ENCODE measurements at regions not wholly inside any gene's neighbourhood (a gene's known extent, or its start where the extent isn't known, plus 50 kb on each side); places are given as distances from the start of the nearest gene placed in this dataset.

- TF ChIP-seq POLR2A (IDR thresholded peaks at IDR 0.05; ENCODE audit: low read length) (no peak), GATA1 (IDR thresholded peaks at IDR 0.05; ENCODE audit: low read depth, low read length) (no peak)
These were observed 696.7 kb upstream of the SLITRK5 start for GRCh38 chr13:86974251-86974994.

Measured in erythroblast (primary cell).